H1 (cell line): ENCODE measurements at regions not wholly inside any gene's neighbourhood (a gene's known extent, or its start where the extent isn't known, plus 50 kb on each side); places are given as distances from the start of the nearest gene placed in this dataset.

Experiments
- ATF3 ChIP-seq: IDR thresholded peaks from 2 replicates; pipeline ENCODE4 v1.6.1; 2011; ENCODE audit warnings: low read depth, mild to moderate bottlenecking, low read length; ENCODE audit not compliant: insufficient read depth
- CHD7 ChIP-seq: fragments of 300-600 bp; sonication (generic); IDR thresholded peaks from 2 replicates; pipeline ENCODE4 v1.7.1; 2012; ENCODE audit warnings: low read length, moderate library complexity, mild to moderate bottlenecking, inconsistent platforms; ENCODE audit not compliant: insufficient replicate concordance
- CTCF ChIP-seq, 3 experiments: IDR thresholded peaks; 1 replicate in 2 of 3; 2 replicates in 1 of 3; pipeline versions ENCODE4 v1.5.1 to v1.6.1; 2011; ENCODE audit warnings: low read length in 3 of 3, mild to moderate bottlenecking in 3 of 3, inconsistent platforms in 2 of 3, low read depth in 1 of 3, moderate library complexity in 1 of 3; ENCODE audit not compliant: insufficient read depth in 1 of 3; ENCODE audit errors: control extremely low read depth in 1 of 3
- EZH2 ChIP-seq: fragments of 200-600 bp; sonication (generic); IDR thresholded peaks from 2 replicates; pipeline ENCODE4 v1.7.1; 2012; ENCODE audit warnings: low read depth, mild to moderate bottlenecking, moderate library complexity, low read length, inconsistent platforms; ENCODE audit not compliant: severe bottlenecking
- MAFK ChIP-seq: IDR thresholded peaks from 2 replicates; pipeline ENCODE4 v1.6.1; 2012; ENCODE audit warnings: low read depth, mild to moderate bottlenecking, improper control_type of control experiment, low read length
- POLR2A ChIP-seq, 2 experiments: IDR thresholded peaks; 1 replicate in 1 of 2; 2 replicates in 1 of 2; pipeline ENCODE4 v1.6.1; 2011; ENCODE audit warnings: low read depth in 2 of 2, low read length in 2 of 2, mild to moderate bottlenecking in 2 of 2; ENCODE audit errors: control extremely low read depth in 1 of 2
- POLR2AphosphoS5 ChIP-seq: IDR thresholded peaks from 2 replicates; pipeline ENCODE4 v1.6.1; 2011; ENCODE audit warnings: low read depth, low read length
- RAD21 ChIP-seq, 2 experiments: IDR thresholded peaks in 1 of 2; conservative IDR thresholded peaks in 1 of 2; 2 replicates each; pipeline ENCODE4 v1.6.1; 2011; ENCODE audit warnings: low read depth in 2 of 2, low read length in 2 of 2, improper control_type of control experiment in 1 of 2, inconsistent platforms in 1 of 2, mild to moderate bottlenecking in 1 of 2, moderate library complexity in 1 of 2
- TAF1 ChIP-seq: IDR thresholded peaks from 2 replicates; pipeline ENCODE4 v1.6.1; 2011; ENCODE audit warnings: mild to moderate bottlenecking, low read depth, low read length
- ZNF274 ChIP-seq: IDR thresholded peaks from 2 replicates; pipeline ENCODE4 v1.7.0; 2012; ENCODE audit warnings: low read length, borderline replicate concordance; ENCODE audit errors: extremely low read depth

- no peak for TF ChIP-seq RAD21 (IDR thresholded peaks at IDR 0.05 in 1 of 2, conservative IDR thresholded peaks at IDR 0.05 in 1 of 2; ENCODE audit: low read depth in 2 of 2, low read length in 2 of 2)
- no peak for TF ChIP-seq TAF1
- no peak for TF ChIP-seq MAFK
- no peak for TF ChIP-seq ATF3
- no peak for TF ChIP-seq CHD7
- TF ChIP-seq EZH2 = no peak
- no peak for TF ChIP-seq CTCF (IDR thresholded peaks at IDR 0.05; ENCODE audit: control extremely low read depth in 1 of 3, insufficient read depth in 1 of 3, low read depth in 1 of 3, low read length in 3 of 3)
- no peak for TF ChIP-seq ZNF274
- no peak for TF ChIP-seq POLR2A (IDR thresholded peaks at IDR 0.05; ENCODE audit: control extremely low read depth in 1 of 2, low read depth in 2 of 2, low read length in 2 of 2)
- TF ChIP-seq POLR2AphosphoS5 = no peak
Observed at GRCh38 chrX:63855896-63856295, 70.9 kb upstream of the ARHGEF9 start.
